DMS53 (cell line): ENCODE measurements at regions not wholly inside any gene's neighbourhood (a gene's known extent, or its start where the extent isn't known, plus 50 kb on each side); places are given as distances from the start of the nearest gene placed in this dataset.

Experiments used
- DNase-seq: peaks from one replicate; lab custom pipeline; 2025; lab: John Stamatoyannopoulos, UW

- DNase-seq = no peak
These were observed 327.4 kb downstream of the CTTN start for GRCh38 chr11:70725739-70726138.

DNA sequence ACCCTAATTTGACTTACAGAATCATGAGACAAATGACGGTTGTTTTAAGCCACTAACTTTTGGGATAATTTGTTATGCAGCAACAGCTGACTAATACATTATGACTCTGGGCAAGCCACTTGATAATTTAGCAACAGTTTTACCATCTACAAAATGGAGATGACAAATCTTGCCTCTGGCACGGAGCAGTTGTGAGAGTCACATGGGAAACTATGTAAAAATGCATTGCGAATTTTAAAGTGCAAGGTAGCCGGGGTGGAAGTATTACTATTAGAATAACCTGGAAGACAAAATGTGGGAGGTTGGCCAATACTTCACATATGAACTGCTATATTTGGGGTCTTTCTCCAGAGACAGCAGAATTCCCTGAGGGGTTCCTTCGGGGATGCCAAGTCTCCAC lies 328.7 kb downstream of the CTTN start:
- DNase-seq = no peak

GRCh38 chr11:70727899-70728620 lies 329.7 kb downstream of the CTTN start:
- no peak for DNase-seq

DNA sequence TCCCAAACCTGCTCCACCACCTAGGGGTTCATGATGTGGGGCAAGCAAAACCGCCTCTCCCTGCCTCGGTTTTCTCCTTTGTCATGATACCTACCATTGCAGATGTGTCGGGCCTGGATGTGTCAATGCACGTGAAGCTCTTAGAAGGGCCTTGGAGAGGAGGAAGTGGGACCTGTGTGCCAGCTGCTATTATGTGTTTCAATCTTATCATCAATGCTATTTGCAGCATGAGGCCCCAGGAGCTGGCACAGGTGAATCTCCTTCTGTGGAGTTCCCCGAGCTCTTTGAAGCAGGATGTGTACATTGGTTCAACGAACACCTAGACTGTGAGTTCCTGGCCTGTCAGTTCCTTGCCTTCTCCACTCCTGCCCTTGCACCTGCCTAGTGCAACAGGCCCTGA lies 331.6 kb downstream of the CTTN start:
- no peak for DNase-seq

- DNase-seq = no peak
These were observed 332.1 kb downstream of the CTTN start for GRCh38 chr11:70730411-70730810.

DNA sequence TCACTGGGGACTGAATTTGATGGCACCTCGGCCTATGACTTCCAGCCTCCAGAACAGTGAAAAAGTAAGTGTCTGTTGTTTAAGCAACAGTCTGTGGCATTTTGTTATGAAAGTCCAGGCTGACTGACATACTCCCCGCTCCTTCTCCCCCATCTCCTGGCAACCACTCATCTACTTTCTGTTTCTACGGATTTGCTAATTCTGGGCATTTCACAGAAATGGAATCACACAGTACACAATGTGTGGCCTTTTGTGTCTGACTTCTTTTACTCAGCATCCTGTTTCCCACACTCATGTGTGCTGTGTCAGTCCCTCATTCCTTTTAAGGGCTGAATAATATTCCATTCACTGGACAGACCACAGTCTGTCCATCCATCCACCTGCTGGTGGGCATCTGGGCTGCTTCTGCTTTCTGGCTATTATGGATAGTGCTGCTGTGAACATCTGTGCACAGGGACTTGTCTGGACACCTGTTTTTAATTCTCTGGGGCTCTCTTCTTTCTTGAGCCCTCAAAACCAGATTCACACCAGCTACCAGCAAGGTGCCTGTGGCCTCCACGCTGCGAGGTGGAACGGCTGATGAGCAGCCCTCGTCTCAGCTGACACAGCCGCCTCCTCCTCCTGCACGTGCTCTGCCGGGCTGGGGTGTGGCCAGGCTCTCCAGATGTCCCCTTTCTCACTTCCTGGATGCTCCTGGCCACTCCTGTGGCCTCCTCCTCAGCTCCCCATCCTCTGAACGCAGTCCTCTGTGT lies 333.1 kb downstream of the CTTN start:
- no peak for DNase-seq

DNA sequence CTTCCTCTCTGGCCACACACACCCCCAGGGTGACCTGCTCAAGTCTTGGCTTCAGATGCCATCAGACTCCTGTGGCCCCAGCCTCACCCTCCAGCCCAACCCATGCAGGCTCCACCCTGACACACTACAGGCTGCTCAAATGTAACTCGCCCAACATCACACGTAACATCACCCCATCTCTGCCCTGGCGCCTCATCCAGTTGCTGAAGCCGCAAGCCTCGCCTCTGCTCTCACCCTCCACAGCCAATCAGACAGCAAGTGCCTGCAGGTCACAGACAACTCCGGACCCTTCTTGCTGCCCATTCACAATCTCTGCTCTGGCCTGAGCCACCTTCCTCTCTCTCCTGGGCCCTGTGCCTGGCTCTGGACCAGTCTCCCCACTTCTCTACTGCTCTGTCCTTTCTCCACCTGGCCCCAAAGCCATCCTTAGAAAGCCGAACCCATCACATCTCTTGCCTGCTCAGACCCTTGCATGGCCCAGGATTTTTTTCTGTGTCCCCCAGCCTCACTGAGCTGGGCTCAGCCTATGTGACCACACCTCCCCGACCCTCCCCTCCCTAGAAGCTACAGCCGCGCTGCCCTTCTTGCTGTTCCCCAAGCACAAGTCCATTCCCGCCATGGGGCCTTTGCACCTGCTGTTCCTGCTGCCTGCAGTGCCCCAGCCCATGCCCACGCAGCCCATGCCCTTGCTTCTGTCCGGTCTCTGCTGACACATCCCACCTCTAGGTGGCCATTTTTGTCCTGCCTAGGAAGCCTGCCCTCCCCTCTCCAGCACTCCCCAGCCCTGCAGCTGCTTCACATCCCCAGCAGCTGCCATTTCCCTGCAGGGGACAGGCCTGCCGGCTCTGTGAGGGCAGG lies 333.9 kb downstream of the CTTN start:
- DNase-seq = no peak

DNA sequence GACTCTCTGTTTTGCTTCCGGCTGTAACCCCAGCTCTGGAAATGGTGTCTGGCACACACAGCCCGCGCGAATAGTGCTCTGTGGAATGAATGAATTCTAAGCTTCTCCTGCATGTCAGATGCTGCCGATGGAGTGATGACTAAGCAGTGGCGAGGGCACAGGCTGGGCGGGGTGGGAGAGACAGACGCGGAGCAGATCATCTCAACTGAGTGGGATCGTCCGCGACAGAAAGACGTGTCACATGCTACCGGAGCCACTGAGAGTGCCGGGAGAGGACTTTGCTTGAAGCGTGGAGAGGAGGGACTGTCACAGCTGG lies 334.5 kb downstream of the CTTN start:
- DNase-seq = no peak

GRCh38 chr11:70733327-70734325 lies 335.3 kb downstream of the CTTN start:
- DNase-seq = no peak

DNA sequence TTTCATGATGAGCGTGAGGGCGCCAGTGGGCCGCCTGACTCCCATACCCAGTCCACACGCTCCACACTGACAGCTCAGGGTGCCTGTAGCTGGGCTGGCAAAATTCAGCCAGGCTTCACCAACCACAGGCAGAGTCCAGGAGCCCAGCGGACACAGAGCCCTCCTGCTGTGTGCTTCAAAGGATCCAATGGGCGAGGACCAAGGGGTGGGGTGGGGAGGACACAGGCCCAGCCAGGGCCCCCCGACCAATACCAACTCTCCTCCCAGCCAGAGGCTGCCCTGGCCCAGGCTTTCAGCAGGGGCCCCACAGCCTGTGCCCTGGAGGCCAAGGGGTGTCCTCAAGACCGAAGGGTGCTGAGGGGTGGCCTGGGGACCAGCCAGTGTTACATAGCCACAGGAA lies 336.1 kb downstream of the CTTN start:
- no peak for DNase-seq

DNA sequence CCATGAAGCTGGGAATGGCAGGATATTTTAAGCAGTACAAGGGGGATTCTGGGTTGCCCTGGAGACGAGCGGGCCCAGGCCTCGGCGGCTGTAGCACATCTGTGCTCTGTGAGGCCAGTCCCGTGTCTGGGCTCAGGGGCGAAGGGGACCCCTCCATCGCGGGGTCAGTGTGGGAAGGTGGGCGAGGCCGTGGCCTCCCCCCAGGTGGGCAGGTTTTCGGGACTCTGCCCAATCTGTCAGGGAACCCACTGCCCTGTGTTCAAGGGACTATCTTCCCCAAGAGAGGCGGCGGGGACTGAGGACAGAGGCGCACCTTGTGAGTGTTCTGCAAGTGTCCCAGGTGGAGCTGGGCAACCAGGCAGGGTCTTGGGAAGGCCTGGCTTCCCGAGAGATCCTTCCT lies 336.6 kb downstream of the CTTN start:
- no peak for DNase-seq

DNA sequence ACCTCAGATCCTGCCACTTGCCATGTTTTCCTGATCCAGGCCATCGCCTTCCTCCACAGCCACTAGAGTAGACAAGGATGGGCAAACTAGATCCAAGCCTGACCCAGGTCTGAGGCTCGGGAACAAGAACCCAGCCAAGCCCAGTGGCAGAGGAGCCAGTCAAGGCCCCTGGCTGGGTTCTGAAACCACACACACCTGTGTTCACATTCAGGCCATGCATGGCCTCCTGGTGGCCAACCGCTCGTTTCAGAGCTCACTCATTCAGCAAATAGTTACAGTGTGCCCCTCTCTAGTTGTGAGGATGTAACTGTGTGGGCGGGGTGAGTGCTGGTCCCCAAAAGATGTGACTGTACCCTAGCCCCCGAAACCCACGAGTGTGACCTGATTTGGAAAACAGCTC lies 337.6 kb downstream of the CTTN start:
- DNase-seq = no peak

- DNase-seq = no peak
These were observed 338.1 kb downstream of the CTTN start for GRCh38 chr11:70736461-70736860.

DNA sequence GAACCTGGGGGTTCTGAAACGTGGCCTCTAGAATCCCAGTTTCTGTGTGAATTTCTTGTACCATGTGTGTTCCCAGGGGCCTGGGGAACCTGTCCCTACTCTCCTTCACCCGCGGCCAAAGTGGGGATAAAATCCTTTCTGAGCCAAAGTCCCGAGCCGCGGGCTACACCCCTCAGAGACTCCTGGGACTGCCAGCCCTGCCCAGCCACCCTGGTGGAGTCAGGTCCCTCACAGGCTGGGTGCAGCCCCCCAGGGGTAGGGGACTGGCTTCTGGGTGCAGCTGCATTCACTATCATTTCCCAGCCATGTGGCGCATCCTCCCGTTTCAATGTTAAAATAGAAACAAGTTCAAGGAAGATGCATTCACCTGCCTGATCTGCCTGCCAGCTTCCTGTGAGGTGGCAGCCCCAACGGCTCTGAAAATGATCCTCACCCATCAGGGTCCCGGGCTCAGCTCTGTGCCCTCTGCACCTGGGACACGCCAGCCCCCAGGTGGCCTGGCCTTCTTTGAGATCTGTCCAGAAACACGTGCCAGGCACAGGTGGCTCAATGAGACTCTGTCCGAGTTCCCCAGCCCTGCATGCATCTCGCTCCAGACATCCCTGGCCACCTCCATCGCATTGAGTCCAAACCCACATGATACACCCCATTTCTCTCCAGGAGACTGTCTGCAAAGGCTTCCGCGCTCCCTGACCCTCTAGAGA lies 338.8 kb downstream of the CTTN start:
- no peak for DNase-seq

DNA sequence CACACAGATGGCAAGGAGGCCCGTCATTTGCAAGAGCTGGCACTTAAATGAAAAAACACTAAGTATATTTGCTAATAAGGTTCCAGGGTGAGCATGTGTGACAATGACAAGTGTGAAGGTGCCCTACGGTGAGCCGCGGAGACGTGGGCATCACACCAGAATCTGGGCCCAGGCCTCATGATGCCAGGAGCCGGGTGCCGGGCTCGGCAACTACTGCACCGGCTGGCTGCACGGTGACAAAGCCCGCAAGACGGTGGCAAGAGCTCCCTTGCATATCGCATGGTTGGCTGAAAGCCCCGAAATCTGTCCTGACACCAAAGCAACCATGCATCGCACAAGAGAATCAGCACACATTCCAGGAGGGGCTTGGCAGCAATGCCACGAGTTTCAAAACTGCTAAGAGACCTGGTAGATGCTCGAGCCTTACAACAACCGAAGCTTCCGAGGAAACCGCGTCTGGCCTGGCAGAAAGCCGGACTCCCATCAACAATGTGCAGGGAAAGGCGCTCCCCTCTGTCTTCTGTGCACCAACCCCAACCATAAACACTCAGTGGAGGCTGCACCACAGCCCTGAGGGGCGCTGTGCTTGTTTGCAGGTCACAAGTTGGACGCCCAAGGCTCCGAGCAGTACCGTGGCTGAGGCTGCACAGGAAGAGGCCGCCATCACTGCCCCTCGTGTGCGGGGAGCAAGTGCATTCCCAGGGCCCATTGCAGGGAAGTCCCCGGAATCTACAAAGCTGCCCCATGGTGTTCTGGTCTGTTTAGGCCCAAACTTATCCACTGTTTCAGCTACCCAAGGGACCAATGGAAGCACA lies 339.7 kb downstream of the CTTN start:
- DNase-seq = no peak

DNA sequence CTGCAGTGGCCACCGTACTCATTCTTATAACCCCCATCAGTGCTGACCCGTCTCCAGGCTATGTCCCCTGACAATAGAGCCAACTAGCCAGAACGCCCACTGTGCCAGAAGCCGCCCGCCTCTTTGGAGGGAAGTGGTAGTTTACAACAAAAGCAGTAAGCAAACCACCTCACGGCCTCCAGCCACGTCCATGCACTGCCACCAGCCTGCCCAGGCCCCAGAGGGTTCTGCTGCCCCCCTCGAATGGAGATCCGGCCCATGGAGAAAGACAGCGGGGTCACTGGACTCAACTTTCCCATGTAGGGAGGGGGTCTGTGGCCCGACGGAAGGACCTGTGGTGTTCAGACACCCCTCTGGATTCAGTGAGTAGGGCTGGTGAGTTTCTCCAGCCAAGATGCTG lies 340.3 kb downstream of the CTTN start:
- DNase-seq = no peak

DNA sequence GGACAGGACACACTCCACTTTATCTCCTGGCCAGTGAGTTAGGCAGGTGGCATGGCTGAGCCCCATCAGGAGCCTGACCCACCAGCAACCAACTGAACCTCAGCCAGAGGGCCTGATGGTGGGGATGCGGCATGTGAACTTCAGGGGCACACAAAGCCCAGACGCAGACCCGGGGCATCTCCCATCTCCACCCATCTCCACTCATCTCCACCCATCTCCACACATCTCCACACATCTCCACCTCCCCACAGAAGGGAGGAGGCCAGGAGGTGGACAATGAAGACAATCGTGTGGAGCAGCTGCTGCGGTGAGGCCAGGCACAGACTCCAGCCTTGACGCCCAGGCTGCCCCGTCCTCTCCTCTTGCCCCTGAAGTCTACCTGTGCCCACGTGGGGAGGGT lies 340.8 kb downstream of the CTTN start:
- no peak for DNase-seq

GRCh38 chr11:70739811-70740487 lies 341.6 kb downstream of the CTTN start:
- no peak for DNase-seq

- no peak for DNase-seq
These were observed 342.1 kb downstream of the CTTN start for GRCh38 chr11:70740488-70740851.

DNA sequence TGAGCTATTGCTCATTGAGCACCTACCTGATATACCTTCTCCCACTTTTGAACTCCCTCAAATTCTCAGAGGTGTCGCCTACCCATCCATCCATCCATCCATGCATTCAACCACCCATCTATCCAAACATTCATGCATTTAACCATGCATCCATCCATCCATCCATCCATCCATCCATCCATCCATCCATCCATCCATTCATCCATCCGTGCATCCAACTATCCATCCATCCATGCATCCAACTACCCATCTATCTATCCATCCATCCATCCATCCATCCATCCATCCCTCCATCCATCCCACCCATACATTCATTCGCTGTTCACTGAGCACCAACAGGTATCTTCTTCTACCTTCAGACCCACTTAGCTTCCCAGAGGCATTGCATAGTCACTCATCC lies 342.8 kb downstream of the CTTN start:
- no peak for DNase-seq
